ENCODE measurements at regions not wholly inside any gene's neighbourhood (a gene's known extent, or its start where the extent isn't known, plus 50 kb on each side); places are given as distances from the start of the nearest gene placed in this dataset.
A peak's percentile ranks its signal among the peaks of the same experiment; 100 is the strongest.
"Not testable (repeated sequence)": the region's sequence is repeated elsewhere in the genome, so short reads cannot be mapped to it uniquely, and the experiment has no call there.

DNA sequence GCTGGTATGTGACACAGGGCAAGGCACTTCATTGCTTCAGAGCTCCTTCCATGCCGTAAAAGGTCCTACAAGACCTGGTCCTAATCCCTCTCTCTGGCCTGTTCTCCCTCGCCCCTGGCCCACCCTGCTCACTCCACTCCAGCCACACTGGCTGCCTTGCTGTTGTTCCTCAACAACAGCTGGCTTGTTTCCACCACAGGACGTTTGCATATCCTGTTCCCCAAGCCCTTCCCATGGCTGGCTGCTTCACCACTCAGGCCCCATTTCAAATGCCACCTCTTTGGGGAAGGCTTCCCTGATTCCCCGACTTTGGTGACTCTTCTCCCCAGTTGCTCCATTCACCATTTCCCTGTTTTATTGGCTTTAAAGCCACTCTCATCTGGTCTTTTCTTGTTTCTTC is 129.1 kb upstream of the ALDH3B2 start:
- DNase-seq, result not testable (repeated sequence)

- not testable (repeated sequence) for DNase-seq
These were observed 128.6 kb upstream of the ALDH3B2 start for GRCh38 chr11:67803055-67803454.

GRCh38 chr11:67802623-67803022 is 128.2 kb upstream of the ALDH3B2 start:
- DNase-seq, result not testable (repeated sequence)

DNA sequence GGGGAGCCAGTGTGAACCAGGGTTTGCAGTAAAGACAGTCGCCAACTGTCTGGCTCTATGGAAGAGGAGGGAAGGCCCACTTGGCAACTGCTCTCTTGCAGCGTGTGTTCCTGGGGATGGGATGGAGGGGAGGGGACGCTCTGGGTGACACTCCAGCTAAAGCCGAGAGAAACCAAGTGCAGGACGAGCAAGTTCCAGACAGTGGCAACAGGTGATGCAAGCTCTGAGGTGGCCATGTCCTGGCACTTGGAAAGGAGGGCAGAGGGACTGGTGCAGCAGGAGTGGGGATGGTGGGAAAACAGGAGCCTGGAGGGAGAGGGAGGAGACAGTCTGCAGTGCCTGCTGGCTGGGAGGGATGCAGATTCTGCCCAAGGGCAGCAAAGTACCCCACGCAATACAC is 127.0 kb upstream of the ALDH3B2 start:
- not testable (repeated sequence) for DNase-seq

DNA sequence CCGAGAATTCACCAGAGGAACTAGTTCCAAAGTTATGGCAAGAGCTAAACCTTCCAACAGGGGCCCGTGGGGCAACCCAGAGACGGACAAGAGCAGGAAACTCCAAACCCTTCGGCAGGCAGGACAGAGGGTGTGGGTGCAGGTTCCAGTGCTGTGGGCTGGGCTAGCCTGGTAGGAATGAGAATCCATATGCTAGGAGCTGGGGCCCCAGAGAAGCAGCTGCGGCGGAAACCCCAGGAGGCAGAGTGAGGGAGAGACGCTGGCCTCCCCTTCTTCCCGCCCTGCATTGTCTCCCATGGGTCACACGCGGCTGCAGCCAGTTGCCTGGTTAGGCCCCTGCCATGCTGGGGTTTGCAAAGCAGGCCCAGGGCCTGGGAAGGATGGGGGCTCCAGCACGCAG is 126.2 kb upstream of the ALDH3B2 start:
- not testable (repeated sequence) for DNase-seq

DNA sequence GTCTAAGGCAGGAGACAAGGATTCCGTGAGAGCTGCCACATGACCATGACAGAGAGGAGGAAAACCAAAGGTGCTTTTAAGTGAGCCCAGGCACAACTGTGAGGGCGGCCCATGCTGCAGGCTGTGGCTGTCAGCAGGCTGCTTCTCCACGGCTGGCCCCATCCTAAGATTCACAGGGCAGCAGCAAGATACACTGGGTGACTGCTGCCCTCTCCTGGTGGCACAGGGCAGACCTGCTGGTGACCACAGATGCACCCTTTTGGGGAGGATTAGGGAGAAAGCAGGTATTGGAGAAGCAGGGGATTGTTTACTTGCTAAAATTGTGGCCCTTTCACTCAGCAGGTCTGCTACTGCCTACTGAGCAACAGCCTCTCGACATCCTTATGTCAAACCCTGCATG is 125.4 kb upstream of the ALDH3B2 start:
- not testable (repeated sequence) for DNase-seq

DNA sequence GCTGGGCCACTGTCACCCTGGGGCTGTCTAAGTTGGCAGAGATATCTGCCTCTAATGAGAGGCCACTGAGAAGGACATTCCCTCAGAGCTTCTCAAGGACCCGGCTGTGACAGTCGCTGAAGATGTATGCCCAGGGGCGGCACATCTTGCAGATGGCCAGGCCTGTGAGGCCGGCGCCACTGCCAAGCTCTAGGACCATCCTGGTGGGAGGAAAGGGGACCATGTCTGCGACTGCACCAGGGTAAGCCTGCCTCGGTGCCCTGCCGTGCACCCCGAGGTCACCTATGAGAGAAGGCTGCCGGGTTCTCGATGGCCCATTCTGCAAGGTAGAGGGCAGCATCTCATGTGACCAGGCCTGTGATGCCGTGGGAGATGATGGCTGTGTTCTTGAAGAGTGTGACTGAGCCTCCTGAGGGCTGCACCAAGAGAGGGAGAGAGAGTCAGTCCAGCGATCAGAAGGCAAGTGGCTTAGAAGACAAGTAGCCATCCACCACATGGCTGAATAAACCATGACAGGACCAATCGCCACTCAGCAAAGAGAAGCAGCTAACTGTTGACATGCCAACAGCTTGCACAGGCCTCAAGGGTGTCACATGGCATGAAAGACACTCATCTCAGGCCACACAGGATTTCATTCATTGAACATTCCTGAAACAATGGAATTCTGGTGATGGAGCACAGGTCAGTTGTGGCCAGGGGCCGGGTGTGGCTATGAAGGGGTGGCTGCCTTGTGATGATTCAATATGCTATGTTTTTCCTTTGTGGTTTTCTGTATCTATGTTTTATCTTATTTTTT is 123.5 kb upstream of the ALDH3B2 start:
- DNase-seq, result not testable (repeated sequence)

DNA sequence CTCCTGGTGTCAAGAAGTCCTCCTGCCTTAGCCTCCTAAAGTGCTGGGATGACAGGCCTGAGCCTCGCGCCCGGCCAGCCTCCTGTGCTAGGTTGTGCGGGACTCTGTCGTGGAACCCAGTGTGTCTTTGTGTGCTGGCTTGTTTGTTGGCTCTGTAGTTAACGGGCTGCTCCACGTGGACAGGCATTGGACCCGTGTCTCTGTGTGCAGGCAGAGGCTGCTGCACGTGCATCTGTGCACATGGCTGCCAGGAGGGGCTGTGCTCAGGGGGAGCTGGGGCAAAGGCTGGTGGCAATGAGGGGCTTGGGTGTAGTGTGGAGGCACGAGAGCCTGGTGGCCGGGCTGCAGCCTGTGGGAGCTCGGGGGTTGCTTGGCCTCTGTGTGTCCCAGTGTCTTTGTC is 121.3 kb upstream of the ALDH3B2 start:
- no peak for DNase-seq

GRCh38 chr11:67793750-67794149 is 119.3 kb upstream of the ALDH3B2 start:
- not testable (repeated sequence) for DNase-seq

- not testable (repeated sequence) for DNase-seq
These were observed 118.0 kb upstream of the ALDH3B2 start for GRCh38 chr11:67792273-67792990.

DNA sequence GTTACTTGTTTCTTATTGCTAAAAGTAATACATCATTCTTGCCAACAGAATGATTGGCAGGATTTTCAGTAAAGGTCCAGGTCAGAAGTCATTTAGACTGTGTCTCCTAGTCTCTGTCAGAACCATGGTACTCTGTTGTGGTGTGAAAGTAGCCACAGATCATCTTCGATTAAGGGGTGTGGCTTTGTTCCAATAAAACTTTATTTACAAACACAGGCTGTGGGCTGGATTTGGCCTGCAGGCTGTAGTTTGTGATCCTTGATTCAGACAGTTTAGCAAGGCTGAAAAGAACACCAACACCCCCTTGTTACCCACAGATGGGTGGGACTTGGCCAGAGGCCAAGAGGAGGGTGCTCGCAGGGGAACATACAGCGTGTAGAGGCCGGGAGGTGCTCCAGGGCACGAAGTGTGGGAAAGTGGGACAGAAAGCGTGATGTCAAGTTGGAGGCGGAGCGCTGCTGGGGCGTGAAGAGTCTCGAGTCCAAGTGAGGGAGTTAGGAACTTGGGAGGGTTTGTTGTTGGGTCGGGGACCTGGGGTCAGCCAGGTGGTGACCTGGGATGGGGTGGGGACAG is 117.3 kb upstream of the ALDH3B2 start:
- not testable (repeated sequence) for DNase-seq

- not testable (repeated sequence) for DNase-seq
These were observed 113.9 kb upstream of the ALDH3B2 start for GRCh38 chr11:67788341-67788695.

- DNase-seq, result not testable (repeated sequence)
These were observed 113.4 kb upstream of the ALDH3B2 start for GRCh38 chr11:67787681-67788340.

DNA sequence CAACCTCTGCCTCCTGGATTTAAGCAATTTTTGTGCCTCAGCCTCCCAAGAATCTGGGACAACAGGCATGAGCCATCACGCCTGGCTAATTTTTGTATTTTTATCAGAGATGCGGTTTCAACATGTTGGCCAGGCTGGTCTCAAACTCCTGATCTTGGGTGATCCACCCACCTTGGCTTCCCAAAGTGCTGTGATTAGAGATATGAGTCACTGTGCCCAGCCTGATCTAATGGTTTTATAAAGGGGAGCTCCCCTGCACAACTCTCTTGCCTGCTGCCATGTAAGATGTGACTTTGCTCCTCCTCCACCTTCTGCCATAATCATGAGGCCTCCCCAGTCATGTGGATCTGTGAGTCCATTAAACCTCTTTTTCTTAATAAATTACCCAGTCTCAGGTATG is 107.5 kb upstream of the ALDH3B2 start:
- not testable (repeated sequence) for DNase-seq

GRCh38 chr11:67781506-67781905 is 107.1 kb upstream of the ALDH3B2 start:
- not testable (repeated sequence) for DNase-seq

DNA sequence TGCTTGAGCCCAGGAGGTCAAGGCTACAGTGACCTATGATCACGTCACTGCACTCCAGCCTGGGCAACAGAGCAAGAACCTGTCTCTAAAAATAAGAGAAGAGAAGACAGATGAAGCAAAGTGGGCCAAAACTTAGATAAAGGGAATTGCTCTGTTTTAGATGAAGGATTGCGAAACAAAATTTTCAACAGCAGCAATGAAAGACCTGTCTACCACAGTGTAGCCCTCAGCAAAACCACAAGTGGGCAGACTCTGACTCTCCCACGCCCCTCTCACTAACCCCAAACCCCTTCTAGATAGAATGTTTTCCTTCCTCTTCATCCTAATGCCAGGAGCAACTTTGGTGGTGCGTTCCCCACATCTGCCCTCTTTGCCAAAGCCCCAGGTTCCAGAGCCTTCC is 105.6 kb upstream of the ALDH3B2 start:
- peak; percentile 14 for DNase-seq

GRCh38 chr11:67779189-67779875 is 104.9 kb upstream of the ALDH3B2 start:
- not testable (repeated sequence) for DNase-seq

DNA sequence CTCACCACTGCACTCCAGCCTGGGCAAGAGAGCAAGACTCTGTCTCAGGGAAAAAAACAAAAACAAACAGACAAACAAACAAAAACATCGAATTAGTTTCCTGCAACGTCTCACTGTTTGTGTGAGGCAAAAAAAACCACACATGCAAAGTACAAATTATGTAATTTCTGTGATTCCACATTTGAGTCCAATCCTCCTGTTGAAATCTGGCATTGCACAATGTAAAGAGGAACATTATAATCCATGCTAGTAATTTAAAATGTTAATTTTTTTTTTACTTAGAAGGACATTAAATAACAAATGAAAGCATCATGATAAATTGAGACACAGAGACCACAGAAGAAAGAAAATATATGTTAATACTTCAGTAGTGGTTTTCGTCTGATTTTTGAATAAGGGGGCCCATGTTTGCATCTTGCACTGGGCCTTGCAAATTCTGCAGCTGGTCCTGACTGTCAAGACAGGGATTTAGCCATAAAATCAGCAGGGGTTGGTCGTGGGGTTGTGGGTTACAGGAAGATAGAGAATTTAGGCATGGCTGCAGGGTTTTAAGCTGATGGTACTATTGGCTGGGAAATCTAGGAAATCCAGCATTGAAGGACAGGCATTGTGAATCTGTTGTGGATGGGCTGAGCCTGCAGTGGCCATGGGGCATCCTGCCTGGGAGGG is 102.6 kb upstream of the ALDH3B2 start:
- no peak for DNase-seq

DNA sequence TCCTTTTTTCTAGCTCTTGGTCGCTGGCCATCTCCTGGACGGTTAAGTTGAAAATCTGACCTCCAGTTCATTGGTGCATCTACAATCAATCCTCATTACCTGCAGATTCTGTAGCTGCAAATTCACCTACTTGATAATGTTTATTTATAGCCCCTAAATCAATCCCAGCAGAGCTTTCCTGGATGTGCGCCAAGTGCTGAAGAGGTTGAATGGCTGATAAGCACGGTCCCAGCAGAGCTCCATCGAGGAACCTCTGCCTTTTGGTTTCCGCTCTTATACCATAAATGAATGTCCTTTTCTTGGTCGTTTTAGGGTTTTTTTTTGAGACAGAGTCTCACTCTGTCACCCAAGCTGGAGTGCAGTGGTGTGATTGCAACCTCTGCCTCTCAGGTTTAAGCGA is 99.8 kb upstream of the ALDH3B2 start:
- DNase-seq, result not testable (repeated sequence)

DNA sequence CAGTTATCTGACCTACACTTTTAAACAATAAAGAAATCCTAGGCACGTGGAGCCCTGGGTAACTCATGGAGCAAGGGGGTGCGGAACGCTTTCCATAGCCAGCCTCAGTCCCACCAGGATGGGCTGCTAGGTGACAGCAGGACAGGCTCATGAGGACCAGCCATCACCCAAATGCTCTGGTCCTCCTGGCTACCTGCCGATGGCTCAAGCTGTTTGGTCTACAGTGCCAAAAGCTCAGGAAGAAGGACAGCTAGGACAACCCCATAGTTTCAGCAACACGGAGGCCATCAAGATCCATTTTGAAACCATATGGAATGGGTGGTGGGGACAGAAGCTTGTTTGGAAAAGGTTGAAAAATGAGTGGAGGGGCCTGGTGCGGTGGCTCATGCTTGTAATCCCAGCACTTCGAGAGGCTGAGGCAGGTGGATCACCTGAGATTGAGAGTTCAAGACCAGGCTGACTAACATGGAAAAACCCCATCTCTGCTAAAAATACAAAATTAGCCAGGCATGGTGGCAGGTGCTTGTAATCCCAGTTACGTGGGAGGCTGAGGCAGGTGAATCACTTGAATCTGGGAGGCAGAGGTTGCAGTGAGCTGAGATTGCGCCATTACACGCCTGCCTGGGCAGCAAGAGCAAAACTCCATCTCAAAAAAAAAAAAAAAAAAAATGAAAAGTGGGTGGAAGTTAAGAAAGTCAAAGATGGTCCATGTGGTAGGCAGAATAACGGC is 93.7 kb upstream of the ALDH3B2 start:
- not testable (repeated sequence) for DNase-seq

- not testable (repeated sequence) for DNase-seq
These were observed 86.8 kb upstream of the ALDH3B2 start for GRCh38 chr11:67761211-67761610.
